ENCODE measurements at regions not wholly inside any gene's neighbourhood (a gene's known extent, or its start where the extent isn't known, plus 50 kb on each side); places are given as distances from the start of the nearest gene placed in this dataset.

- no peak for DNase-seq
These were observed 207.8 kb upstream of the FAR2 start for GRCh38 chr12:28941248-28941647.

- DNase-seq: no peak
These were observed 202.7 kb upstream of the FAR2 start for GRCh38 chr12:28946361-28946760.

GRCh38 chr12:28948685-28949084 lies 200.4 kb upstream of the FAR2 start:
- DNase-seq: no peak

- DNase-seq: no peak
These were observed 199.9 kb upstream of the FAR2 start for GRCh38 chr12:28949184-28949583.

GRCh38 chr12:28950049-28950448 lies 199.0 kb upstream of the FAR2 start:
- no peak for DNase-seq

- DNase-seq: no peak
These were observed 197.1 kb upstream of the FAR2 start for GRCh38 chr12:28951935-28952334.

- DNase-seq: no peak
These were observed 194.7 kb upstream of the FAR2 start for GRCh38 chr12:28954333-28954732.

- DNase-seq: no peak
These were observed 193.6 kb upstream of the FAR2 start for GRCh38 chr12:28955491-28955890.

- no peak for DNase-seq
These were observed 193.1 kb upstream of the FAR2 start for GRCh38 chr12:28955931-28956330.

GRCh38 chr12:28958553-28959195 lies 190.4 kb upstream of the FAR2 start:
- DNase-seq: no peak

- DNase-seq: no peak
These were observed 187.1 kb upstream of the FAR2 start for GRCh38 chr12:28961948-28962384.

- no peak for DNase-seq
These were observed 185.5 kb upstream of the FAR2 start for GRCh38 chr12:28963554-28963953.

- DNase-seq: no peak
These were observed 182.9 kb upstream of the FAR2 start for GRCh38 chr12:28966046-28966780.

GRCh38 chr12:28967426-28967825 lies 181.7 kb upstream of the FAR2 start:
- DNase-seq: no peak

GRCh38 chr12:28973491-28973890 lies 175.6 kb upstream of the FAR2 start:
- no peak for DNase-seq

GRCh38 chr12:28974166-28974565 lies 174.9 kb upstream of the FAR2 start:
- no peak for DNase-seq

GRCh38 chr12:28974883-28975282 lies 174.2 kb upstream of the FAR2 start:
- no peak for DNase-seq

GRCh38 chr12:28975564-28976340 lies 173.3 kb upstream of the FAR2 start:
- DNase-seq: no peak

- no peak for DNase-seq
These were observed 168.6 kb upstream of the FAR2 start for GRCh38 chr12:28980436-28980835.

GRCh38 chr12:28987538-28988324 lies 161.3 kb upstream of the FAR2 start:
- no peak for DNase-seq

GRCh38 chr12:28988325-28988704 lies 160.8 kb upstream of the FAR2 start:
- DNase-seq: no peak

- DNase-seq: no peak
These were observed 157.5 kb upstream of the FAR2 start for GRCh38 chr12:28991626-28992025.

- no peak for DNase-seq
These were observed 155.4 kb upstream of the FAR2 start for GRCh38 chr12:28993720-28994119.

All from kidney glomerular epithelial cell (primary cell).